ENCODE measurements at regions not wholly inside any gene's neighbourhood (a gene's known extent, or its start where the extent isn't known, plus 50 kb on each side); places are given as distances from the start of the nearest gene placed in this dataset.

DNA sequence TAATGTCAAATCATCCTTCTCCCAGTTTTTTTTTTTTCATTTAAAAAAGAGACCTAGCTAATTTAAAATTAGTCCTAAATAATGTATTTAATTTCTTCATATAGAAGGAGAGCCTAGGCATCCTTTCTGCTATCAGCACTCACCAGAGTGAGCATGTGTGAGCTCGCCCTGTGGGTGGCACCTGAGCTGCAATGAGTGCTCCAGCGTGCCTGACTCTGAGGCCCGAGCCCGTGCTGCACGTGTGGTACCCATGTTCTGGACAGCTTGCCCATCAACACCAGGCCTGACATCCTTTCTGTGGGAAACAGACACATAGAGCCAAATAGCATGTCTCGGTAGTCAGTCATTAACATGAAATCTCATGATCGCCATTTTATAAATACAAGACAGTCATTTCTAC is 381.4 kb downstream of the DTWD2 start:
- WGBS, result 73% methylated on average over 7 of the region's 7 CpGs
- Histone ChIP-seq H3K4me1 (no peaks in the 10 kb centered on the region), H3K36me3 (no peaks in the 10 kb centered on the region), H3K27me3 (no peaks in the 10 kb centered on the region), H3K4me3 (no peak overlapping the region), H3K27ac (no peak overlapping the region), H3K9me3 (no peaks in the 10 kb centered on the region)
- TF ChIP-seq POLR2AphosphoS5 (IDR thresholded peaks at IDR 0.05) (no peak), EP300 (IDR thresholded peaks at IDR 0.05) (no peak), POLR2A (IDR thresholded peaks at IDR 0.05) (no peak)
- TF ChIP-seq, protein P1, sequence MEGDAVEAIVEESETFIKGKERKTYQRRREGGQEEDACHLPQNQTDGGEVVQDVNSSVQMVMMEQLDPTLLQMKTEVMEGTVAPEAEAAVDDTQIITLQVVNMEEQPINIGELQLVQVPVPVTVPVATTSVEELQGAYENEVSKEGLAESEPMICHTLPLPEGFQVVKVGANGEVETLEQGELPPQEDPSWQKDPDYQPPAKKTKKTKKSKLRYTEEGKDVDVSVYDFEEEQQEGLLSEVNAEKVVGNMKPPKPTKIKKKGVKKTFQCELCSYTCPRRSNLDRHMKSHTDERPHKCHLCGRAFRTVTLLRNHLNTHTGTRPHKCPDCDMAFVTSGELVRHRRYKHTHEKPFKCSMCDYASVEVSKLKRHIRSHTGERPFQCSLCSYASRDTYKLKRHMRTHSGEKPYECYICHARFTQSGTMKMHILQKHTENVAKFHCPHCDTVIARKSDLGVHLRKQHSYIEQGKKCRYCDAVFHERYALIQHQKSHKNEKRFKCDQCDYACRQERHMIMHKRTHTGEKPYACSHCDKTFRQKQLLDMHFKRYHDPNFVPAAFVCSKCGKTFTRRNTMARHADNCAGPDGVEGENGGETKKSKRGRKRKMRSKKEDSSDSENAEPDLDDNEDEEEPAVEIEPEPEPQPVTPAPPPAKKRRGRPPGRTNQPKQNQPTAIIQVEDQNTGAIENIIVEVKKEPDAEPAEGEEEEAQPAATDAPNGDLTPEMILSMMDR (IDR thresholded peaks at IDR 0.05), result no peak
- DNase-seq (ENCODE audit: low spot score in 2 of 2), result no peak

DNA sequence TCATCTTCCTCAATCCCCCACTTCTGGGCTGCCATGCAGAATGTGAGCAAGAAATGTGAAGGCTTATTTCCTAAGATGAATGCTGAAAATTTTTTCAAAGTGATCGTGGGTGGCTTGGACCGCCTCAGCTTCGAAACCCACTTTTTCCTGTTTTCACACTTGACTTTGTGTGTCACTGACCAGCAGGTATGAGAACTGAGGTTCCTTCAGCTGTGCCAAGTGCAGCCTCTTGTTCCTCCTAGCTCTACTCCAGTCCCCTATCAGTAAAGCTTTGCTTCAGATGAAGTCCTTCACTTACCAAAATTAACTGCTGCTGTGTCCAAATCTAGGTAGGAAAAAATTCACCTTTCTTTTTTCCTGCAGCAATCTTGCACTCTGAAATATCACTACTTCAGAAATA is 382.6 kb downstream of the DTWD2 start:
- Histone ChIP-seq H3K36me3 (no peaks in the 10 kb centered on the region), H3K27me3 (no peaks in the 10 kb centered on the region), H3K4me3 (no peak overlapping the region), H3K4me1 (no peaks in the 10 kb centered on the region), H3K27ac (no peak overlapping the region), H3K9me3 (no peaks in the 10 kb centered on the region)
- 85% methylated on average over 3 of the region's 3 CpGs for WGBS
- DNase-seq (ENCODE audit: low spot score in 2 of 2), result no peak
- TF ChIP-seq EP300 (IDR thresholded peaks at IDR 0.05) (no peak), POLR2AphosphoS5 (IDR thresholded peaks at IDR 0.05) (no peak), POLR2A (IDR thresholded peaks at IDR 0.05) (no peak)
- TF ChIP-seq, protein P1 (IDR thresholded peaks at IDR 0.05), result no peak

DNA sequence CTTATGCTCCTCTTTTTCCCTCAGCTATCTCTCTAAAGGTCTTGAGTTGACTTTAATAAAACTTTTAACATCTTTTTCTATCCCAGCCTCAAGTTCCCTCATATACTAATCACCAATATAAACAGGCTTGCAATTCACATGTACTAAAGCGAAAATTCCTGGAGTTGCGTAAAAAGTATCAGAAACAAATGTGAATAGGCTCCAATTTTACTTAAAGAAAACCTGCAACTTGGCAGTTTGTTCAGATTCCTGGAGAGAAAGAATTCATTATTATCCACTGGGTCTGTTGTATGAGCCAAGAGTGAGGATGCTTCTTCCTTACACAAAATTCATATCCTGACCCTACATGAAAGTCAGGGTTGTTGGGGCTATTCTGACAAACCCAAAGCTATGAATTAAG is 384.2 kb downstream of the DTWD2 start:
- WGBS, result 92% methylated on average over 2 of the region's 2 CpGs
- H3K4me3 ChIP-seq, result no peak overlapping the region
- H3K27ac ChIP-seq, result no peak overlapping the region
- no peaks in the 10 kb centered on the region for H3K27me3 ChIP-seq
- DNase-seq (ENCODE audit: low spot score in 2 of 2), result no peak
- H3K4me1 ChIP-seq, result no peaks in the 10 kb centered on the region
- TF ChIP-seq EP300 (IDR thresholded peaks at IDR 0.05), result no peak
- TF ChIP-seq POLR2AphosphoS5 (IDR thresholded peaks at IDR 0.05), result no peak
- TF ChIP-seq POLR2A (IDR thresholded peaks at IDR 0.05), result no peak
- TF ChIP-seq, protein P1 (IDR thresholded peaks at IDR 0.05), result no peak
- H3K9me3 ChIP-seq, result no peaks in the 10 kb centered on the region
- no peaks in the 10 kb centered on the region for H3K36me3 ChIP-seq

DNA sequence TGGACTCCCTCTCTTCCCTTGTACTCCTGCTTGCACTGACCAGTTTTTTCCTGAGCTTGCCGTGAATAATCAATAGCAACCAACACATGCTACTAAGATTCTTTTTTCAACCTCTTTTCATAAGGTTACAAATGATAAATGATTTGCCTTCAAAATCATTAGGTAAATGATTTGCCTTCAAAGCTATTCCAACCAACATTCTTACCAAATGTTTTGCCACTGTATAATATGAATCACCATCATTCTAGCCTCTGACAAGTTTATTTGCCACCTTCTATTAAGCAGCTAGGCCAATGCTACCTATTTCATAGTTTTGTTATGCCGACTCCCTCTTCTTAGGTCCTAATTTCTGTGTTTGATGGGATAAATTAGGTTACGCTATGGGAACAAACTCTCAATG is 385.1 kb downstream of the DTWD2 start:
- DNase-seq (ENCODE audit: low spot score in 2 of 2), result no peak
- Histone ChIP-seq H3K27ac (no peak overlapping the region), H3K36me3 (no peaks in the 10 kb centered on the region), H3K9me3 (no peaks in the 10 kb centered on the region), H3K27me3 (no peaks in the 10 kb centered on the region), H3K4me3 (no peak overlapping the region), H3K4me1 (no peaks in the 10 kb centered on the region)
- WGBS, result 94% methylated on average over 3 of the region's 3 CpGs
- no peak for TF ChIP-seq POLR2A (IDR thresholded peaks at IDR 0.05)
- TF ChIP-seq, protein P1 (IDR thresholded peaks at IDR 0.05), result no peak
- TF ChIP-seq POLR2AphosphoS5 (IDR thresholded peaks at IDR 0.05), result no peak
- TF ChIP-seq EP300 (IDR thresholded peaks at IDR 0.05), result no peak

DNA sequence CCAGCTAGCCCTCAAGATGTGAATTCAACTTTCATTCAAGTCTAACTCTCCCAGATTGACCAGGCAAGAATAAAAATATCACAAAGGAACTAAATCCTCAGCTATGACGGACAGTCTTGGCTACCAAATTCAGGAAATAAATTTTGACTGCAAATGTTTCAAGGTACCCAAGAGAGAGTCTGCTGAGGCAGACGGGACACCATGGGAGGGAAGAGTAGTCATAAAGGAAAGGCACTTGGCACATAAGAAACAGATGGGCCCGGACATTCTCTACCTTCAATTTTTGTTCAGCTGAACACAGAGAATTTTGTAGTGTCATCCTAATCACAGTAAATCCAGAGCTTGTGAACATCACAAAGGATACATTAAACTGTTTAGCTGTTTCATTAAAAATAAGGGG is 390.0 kb downstream of the DTWD2 start:
- Histone ChIP-seq H3K27me3 (no peaks in the 10 kb centered on the region), H3K9me3 (no peaks in the 10 kb centered on the region), H3K36me3 (no peaks in the 10 kb centered on the region), H3K4me3 (no peak overlapping the region), H3K27ac (no peak overlapping the region), H3K4me1 (no peaks in the 10 kb centered on the region)
- TF ChIP-seq, protein P1 (IDR thresholded peaks at IDR 0.05), result no peak
- TF ChIP-seq EP300 (IDR thresholded peaks at IDR 0.05), result no peak
- no peak for TF ChIP-seq POLR2AphosphoS5 (IDR thresholded peaks at IDR 0.05)
- TF ChIP-seq POLR2A (IDR thresholded peaks at IDR 0.05), result no peak
- DNase-seq (ENCODE audit: low spot score in 2 of 2), result no peak
- WGBS, result 87% methylated on average over 3 of the region's 3 CpGs
